PFSK-1 (cell line): ENCODE measurements at regions not wholly inside any gene's neighbourhood (a gene's known extent, or its start where the extent isn't known, plus 50 kb on each side); places are given as distances from the start of the nearest gene placed in this dataset.

Source experiments
- POLR2AphosphoS5 ChIP-seq: IDR thresholded peaks from 2 replicates; pipeline ENCODE4 v1.6.1; 2012; ENCODE audit warnings: low read depth, mild to moderate bottlenecking, control low read depth, low read length, moderate library complexity
- REST ChIP-seq, 2 experiments: IDR thresholded peaks; 2 replicates each; pipeline versions ENCODE4 v1.6.1 to v1.8.0; 2011 to 2012; ENCODE audit warnings: low read depth in 2 of 2, low read length in 2 of 2, control low read depth in 1 of 2, inconsistent platforms in 1 of 2, mild to moderate bottlenecking in 1 of 2, moderate library complexity in 1 of 2; ENCODE audit not compliant: insufficient read depth in 1 of 2
- SIN3A ChIP-seq: IDR thresholded peaks from 2 replicates; pipeline ENCODE4 v1.6.1; 2012; ENCODE audit warnings: mild to moderate bottlenecking, low read length, moderate library complexity, borderline replicate concordance; ENCODE audit not compliant: insufficient read depth

GRCh38 chr1:60891281-60891680 is 191.1 kb upstream of the NFIA start:
- TF ChIP-seq POLR2AphosphoS5 (no peak), SIN3A (no peak), REST (IDR thresholded peaks at IDR 0.05; ENCODE audit: insufficient read depth in 1 of 2, low read depth in 2 of 2, low read length in 2 of 2) (no peak)
